MM.1S (cell line): ENCODE measurements at regions not wholly inside any gene's neighbourhood (a gene's known extent, or its start where the extent isn't known, plus 50 kb on each side); places are given as distances from the start of the nearest gene placed in this dataset.
"Not testable (repeated sequence)": the region's sequence is repeated elsewhere in the genome, so short reads cannot be mapped to it uniquely, and the experiment has no call there.

Experiments used
- DNase-seq: peaks from one replicate; pipeline ENCODE4 v3.0.0-alpha.2; 2015
- H2AFZ ChIP-seq: fragments of 300-600 bp; sonication (generic); 2 replicates; pipeline ENCODE4 v1.6.0; 2016; ENCODE audit warnings: antibody characterized with exemption, low read length
- H3F3A ChIP-seq: fragments of 300-600 bp; sonication (generic); 2 replicates; pipeline ENCODE4 v1.6.1; 2016; ENCODE audit warnings: mild to moderate bottlenecking, antibody characterized with exemption, low read length, moderate library complexity, mixed read lengths; ENCODE audit not compliant: insufficient read depth
- H3K27ac ChIP-seq: fragments of 300-600 bp; sonication (generic); 2 replicates; pipeline ENCODE4 v1.5.1; 2016; ENCODE audit warnings: mild to moderate bottlenecking, low read length
- H3K27me3 ChIP-seq: fragments of 300-600 bp; sonication (generic); replicated peaks from 2 replicates; pipeline ENCODE4 v1.6.0; 2016; ENCODE audit warnings: low read length; ENCODE audit not compliant: insufficient read depth
- H3K36me3 ChIP-seq: fragments of 300-600 bp; sonication (generic); replicated peaks from 2 replicates; pipeline ENCODE4 v1.6.1; 2016; ENCODE audit warnings: mild to moderate bottlenecking, low read length, mixed read lengths; ENCODE audit not compliant: insufficient read depth
- H3K4me1 ChIP-seq: fragments of 300-600 bp; sonication (generic); 2 replicates; pipeline ENCODE4 v1.6.1; 2016; ENCODE audit warnings: low read length, mixed read lengths
- H3K4me2 ChIP-seq: fragments of 300-600 bp; sonication (generic); 2 replicates; pipeline ENCODE4 v1.6.0; 2016; ENCODE audit warnings: low read depth, low read length
- H3K4me3 ChIP-seq: fragments of 300-600 bp; sonication (generic); 2 replicates; pipeline ENCODE4 v1.5.1; 2016; ENCODE audit warnings: low read length, mixed read lengths
- H3K79me2 ChIP-seq: fragments of 300-600 bp; sonication (generic); 2 replicates; pipeline ENCODE4 v1.6.1; 2016; ENCODE audit warnings: mixed run types, low read length, mixed read lengths
- H3K9ac ChIP-seq: fragments of 300-600 bp; sonication (generic); 2 replicates; pipeline ENCODE4 v1.6.1; 2016; ENCODE audit warnings: low read length, mixed read lengths
- H3K9me2 ChIP-seq: fragments of 300-600 bp; sonication (generic); replicated peaks from 2 replicates; pipeline ENCODE4 v1.6.1; 2016; ENCODE audit warnings: mild to moderate bottlenecking, low read length, mixed read lengths; ENCODE audit not compliant: insufficient read depth
- H3K9me3 ChIP-seq: fragments of 300-600 bp; sonication (generic); replicated peaks from 2 replicates; pipeline ENCODE4 v1.6.1; 2016; ENCODE audit warnings: mild to moderate bottlenecking, low read length, mixed read lengths; ENCODE audit not compliant: insufficient read depth
- H4K20me1 ChIP-seq: fragments of 300-600 bp; sonication (generic); 2 replicates; pipeline ENCODE4 v1.6.1; 2016; ENCODE audit warnings: mild to moderate bottlenecking, low read length, moderate library complexity, mixed read lengths; ENCODE audit not compliant: insufficient read depth
- EZH2 ChIP-seq: fragments of 300-600 bp; sonication (generic); optimal IDR thresholded peaks from 2 replicates; pipeline ENCODE3; 2017; ENCODE audit warnings: low read depth, mild to moderate bottlenecking, antibody characterized with exemption, low read length, mixed read lengths
- EZH2phosphoT487 ChIP-seq: fragments of 300-600 bp; sonication (generic); IDR thresholded peaks from 2 replicates; pipeline ENCODE4 v1.6.1; 2018; ENCODE audit warnings: antibody characterized with exemption, low read length
- TF ChIP-seq, protein P1 (sequence below): fragments of 300-600 bp; sonication (generic); IDR thresholded peaks from 2 replicates; pipeline ENCODE4 v1.5.1; 2016; ENCODE audit warnings: antibody characterized with exemption, low read length, mixed read lengths

DNA sequence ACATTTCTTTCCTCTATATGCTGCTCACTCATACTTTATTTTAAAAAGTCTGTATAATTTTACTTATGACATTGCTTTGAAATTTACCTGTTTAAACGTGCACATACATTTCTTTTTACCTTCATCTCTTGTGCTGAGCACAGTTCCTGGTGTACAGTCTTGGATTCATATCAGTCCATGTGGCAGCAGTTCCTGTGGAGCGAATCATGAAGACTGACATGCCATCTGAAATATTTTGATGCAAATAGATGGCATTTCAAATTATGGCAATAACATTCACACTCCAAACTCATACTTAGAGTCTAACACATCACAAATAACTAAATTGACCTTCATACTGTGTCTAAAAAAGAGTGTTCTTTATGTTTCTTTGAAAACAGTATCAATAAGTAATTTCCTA lies 90.3 kb upstream of the CDH2 start:
- Histone ChIP-seq H3K36me3 (no peaks in the 10 kb centered on the region), H3K4me1 (no peaks in the 10 kb centered on the region), H3K9me3 (no peaks in the 10 kb centered on the region), H3K27ac (no peak overlapping the region), H3K9ac (no peak overlapping the region), H3K27me3 (no peaks in the 10 kb centered on the region), H3F3A (no peaks in the 10 kb centered on the region), H3K79me2 (no peaks in the 10 kb centered on the region), H4K20me1 (no peaks in the 10 kb centered on the region), H3K4me3 (no peak overlapping the region), H3K9me2 (no peaks in the 10 kb centered on the region), H3K4me2 (no peak overlapping the region), H2AFZ (no peak overlapping the region)
- TF ChIP-seq, protein P1, sequence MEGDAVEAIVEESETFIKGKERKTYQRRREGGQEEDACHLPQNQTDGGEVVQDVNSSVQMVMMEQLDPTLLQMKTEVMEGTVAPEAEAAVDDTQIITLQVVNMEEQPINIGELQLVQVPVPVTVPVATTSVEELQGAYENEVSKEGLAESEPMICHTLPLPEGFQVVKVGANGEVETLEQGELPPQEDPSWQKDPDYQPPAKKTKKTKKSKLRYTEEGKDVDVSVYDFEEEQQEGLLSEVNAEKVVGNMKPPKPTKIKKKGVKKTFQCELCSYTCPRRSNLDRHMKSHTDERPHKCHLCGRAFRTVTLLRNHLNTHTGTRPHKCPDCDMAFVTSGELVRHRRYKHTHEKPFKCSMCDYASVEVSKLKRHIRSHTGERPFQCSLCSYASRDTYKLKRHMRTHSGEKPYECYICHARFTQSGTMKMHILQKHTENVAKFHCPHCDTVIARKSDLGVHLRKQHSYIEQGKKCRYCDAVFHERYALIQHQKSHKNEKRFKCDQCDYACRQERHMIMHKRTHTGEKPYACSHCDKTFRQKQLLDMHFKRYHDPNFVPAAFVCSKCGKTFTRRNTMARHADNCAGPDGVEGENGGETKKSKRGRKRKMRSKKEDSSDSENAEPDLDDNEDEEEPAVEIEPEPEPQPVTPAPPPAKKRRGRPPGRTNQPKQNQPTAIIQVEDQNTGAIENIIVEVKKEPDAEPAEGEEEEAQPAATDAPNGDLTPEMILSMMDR = no peak
- TF ChIP-seq EZH2 (no peak), EZH2phosphoT487 (no peak)
- no peak for DNase-seq

DNA sequence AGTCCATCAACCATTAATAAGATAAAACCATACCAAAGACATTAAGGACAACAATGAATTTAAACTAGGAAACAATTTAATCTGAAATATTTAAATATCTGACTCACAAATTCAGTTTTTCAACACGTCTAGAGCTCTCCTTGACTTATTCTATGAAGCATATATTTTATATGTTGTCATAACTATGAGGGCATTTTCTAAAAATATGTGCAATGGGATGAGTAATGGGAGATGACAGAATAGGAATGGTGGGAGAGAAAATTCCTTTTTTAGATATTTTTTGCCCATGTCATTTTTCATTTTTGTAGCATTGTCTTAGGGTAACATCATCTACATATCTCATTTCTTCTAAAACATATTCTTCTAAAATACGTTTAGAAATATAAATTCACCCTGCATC lies 79.2 kb upstream of the CDH2 start:
- Histone ChIP-seq H3K27me3 (no peaks in the 10 kb centered on the region), H4K20me1 (no peaks in the 10 kb centered on the region), H3K4me2 (no peak overlapping the region), H3K9me2 (no peaks in the 10 kb centered on the region), H3K79me2 (no peaks in the 10 kb centered on the region), H3K36me3 (no peaks in the 10 kb centered on the region), H3K4me1 (no peaks in the 10 kb centered on the region), H3F3A (no peaks in the 10 kb centered on the region), H3K27ac (no peak overlapping the region), H3K9ac (no peak overlapping the region), H3K4me3 (no peak overlapping the region), H3K9me3 (no peaks in the 10 kb centered on the region), H2AFZ (no peak overlapping the region)
- no peak for DNase-seq
- TF ChIP-seq, protein P1 = no peak
- no peak for TF ChIP-seq EZH2
- TF ChIP-seq EZH2phosphoT487 = no peak

- Histone ChIP-seq H3K9me3 (no peaks in the 10 kb centered on the region), H3K4me2 (no peak overlapping the region), H3K27me3 (no peaks in the 10 kb centered on the region), H3K9ac (no peak overlapping the region), H2AFZ (no peak overlapping the region), H3K4me3 (no peak overlapping the region), H3K4me1 (no peaks in the 10 kb centered on the region), H4K20me1 (no peaks in the 10 kb centered on the region), H3K79me2 (no peaks in the 10 kb centered on the region), H3K9me2 (no peaks in the 10 kb centered on the region), H3K36me3 (no peaks in the 10 kb centered on the region), H3K27ac (no peak overlapping the region), H3F3A (no peaks in the 10 kb centered on the region)
- no peak for DNase-seq
- TF ChIP-seq, protein P1 = no peak
- TF ChIP-seq EZH2 = no peak
- no peak for TF ChIP-seq EZH2phosphoT487
These were observed 71.7 kb upstream of the CDH2 start for GRCh38 chr18:28248653-28249052.

- not testable (repeated sequence) for H3K9ac ChIP-seq, H3K27ac ChIP-seq, H3K4me2 ChIP-seq, H3K9me3 ChIP-seq, H3K4me1 ChIP-seq, H3K9me2 ChIP-seq, DNase-seq, H3K27me3 ChIP-seq, H3F3A ChIP-seq, H3K36me3 ChIP-seq, H4K20me1 ChIP-seq, H3K4me3 ChIP-seq, H3K79me2 ChIP-seq, H2AFZ ChIP-seq
These were observed 63.7 kb upstream of the CDH2 start for GRCh38 chr18:28240626-28241025.
